HG02973 (cell line): ENCODE measurements at regions not wholly inside any gene's neighbourhood (a gene's known extent, or its start where the extent isn't known, plus 50 kb on each side); places are given as distances from the start of the nearest gene placed in this dataset.

Source experiments
- ATAC-seq: cut with Tn5 transposase; IDR thresholded peaks from one replicate; pipeline ENCODE4 v1.9.1; 2021; ENCODE audit warnings: moderate library complexity; ENCODE audit not compliant: unreplicated experiment

DNA sequence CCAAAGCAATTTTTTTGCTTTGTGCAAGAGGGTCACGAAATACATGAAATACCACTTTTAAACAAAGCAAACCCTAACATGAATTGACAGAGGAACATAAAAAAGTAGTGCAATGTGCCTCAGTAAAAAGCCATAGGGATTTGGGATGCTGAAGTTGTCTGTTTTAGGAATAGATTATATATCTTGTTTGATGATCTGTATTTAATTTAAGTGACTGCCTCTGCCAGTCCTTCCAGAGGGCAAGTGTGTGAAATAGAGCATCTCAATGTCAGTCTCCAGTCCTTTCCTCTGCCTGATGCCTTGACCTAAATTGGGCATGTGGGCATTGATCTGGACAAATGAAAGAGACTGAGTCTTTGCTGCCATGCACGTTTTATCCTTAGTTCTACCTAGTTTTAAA lies 222.8 kb downstream of the PTPRC start:
- ATAC-seq = no peak

DNA sequence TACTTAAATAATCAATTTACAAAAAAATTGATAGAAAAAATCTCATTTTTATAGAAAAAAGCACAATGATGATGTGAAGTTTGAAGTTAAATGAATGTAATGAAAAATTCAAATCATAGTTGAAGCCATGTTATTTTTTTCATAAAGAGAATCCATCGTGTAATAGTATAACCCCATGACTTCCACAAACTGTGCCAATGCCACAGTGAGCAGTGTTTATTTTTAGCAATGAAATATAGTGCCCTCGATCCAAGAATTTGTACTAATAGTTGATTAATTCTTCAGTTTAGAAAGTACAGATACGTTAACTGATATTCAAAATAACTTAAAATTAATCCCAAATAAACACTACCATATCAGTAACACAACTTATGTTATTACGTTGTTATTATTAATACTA lies 225.9 kb downstream of the PTPRC start:
- no peak for ATAC-seq

DNA sequence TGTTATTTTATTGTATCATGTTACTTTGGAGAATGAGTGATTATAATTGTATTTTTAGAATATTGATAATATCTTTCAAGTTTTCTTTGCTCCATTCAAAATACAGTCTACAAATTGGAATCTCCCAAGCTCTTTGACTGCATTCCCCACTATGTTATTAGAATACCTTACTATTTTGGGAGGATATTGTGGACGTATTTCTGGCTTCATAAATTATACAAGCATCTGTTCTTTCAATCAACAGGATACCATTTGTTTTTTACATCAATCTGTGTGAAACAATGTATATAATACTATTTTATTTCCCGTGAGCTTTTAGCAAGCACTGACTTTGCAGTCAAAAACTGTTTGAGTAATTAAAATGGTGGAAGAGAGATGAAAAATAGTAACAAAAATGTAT lies 226.5 kb downstream of the PTPRC start:
- no peak for ATAC-seq

DNA sequence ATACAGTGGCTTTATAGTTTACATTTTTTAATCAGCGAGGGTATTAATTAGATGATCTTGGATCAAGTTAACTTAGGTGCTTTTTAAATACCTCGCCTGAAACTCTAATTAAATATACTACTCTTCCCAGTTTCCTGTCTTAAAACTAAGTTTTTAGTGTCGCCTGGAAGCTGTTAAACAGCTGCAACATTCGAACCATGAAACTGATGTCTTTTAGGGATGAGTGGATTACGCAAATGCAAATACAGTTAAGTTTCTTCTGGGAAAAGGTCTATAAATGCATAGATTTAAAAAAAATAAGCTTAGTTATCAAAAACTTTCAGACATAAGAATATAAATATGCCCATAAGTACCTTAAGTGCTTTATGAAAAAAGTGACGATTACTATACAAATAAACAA lies 228.3 kb downstream of the PTPRC start:
- no peak for ATAC-seq

DNA sequence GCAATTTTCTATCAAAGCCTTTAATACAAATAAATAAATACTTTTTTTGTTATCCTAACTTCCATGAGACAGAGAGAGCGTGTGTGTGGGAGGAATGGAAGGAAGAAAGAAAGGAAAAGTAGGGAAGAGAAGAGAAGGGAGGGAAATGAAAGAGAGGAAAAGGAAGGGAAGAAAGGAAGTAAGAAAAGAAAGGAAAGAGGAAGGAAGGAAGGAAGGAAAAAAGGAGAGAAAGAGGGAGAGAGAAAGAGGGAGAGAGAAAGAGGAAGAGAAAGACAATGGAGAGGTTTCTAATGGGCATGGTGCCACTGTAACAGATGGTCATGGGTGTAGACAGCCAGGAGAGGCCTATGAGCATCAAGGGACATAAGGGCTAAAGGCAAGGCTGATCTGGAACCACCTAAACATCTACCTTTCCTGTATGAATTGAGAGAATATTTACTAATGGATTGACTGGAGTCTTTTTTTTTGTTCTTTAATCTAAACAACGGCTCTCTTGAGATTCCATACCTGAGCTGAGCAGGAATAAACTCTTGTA lies 234.9 kb downstream of the PTPRC start:
- no peak for ATAC-seq

DNA sequence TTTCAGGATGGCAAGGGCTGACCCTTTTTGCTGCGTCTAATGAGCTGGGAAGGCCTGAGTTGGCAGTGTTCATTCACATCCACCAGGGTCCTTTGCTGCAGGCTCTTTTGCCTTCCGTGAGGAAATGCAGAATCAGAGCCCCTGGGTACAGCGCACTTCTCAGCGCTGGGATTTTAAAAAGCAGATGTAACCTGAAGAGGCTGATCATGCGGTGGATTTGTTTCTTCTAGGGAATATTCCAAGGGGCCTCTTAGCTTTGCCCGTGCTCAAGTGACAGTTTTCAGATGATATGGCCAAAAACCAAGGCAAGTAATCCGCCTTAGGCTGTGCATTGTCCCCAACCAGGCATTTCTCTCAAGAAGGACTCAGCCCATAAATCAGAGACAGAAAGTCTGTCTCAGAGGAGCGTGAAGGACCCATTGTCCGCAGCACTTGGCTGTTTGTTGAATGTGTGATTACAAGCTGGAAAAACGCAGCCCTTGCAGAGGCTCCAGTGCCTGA lies 237.6 kb downstream of the PTPRC start:
- ATAC-seq = no peak

DNA sequence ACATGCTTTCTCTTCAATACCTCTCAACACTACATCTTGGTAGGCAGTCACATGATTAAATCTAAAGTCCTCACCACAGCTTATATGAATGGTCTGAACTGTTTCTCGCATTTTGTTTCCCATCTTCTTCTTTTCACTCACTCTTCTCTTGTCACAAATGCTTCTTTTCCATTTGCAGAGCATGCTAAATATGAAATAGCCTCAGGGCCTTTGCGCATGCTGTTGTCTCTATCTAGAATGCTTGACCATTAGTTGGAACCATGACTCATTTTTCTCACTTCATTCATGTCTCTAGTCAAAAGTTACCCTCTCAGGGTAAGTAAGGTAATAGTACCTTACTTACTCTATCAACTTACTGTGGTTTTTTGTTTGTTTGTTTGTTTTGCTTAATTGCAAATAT lies 239.7 kb downstream of the PTPRC start:
- ATAC-seq = no peak

DNA sequence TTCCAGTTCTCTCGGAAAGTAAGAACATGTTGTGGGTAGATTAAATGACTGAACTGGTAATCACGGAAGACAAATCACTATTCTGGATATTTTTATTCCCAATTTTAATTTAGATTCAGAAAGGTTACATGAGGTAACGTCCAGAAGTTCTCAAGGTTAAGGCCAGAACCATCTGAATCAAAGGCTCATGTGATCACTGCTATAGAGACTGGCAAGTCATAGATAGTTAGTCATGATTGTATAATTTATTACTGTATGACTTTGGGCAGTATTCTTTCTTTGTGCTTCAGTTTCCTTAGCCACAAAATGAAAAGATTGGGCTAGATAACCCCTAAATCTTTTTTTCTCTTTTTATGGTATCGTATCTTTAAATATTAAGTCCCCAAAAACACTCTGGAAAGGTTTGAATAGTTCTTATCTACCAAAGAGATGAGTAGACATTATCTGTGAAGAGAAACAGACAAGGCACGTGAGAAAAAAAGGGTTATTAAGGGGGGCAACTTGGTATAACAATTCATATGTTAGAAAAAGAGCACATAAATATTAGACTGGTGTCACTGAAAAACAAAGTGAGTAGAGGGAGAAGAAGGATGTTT lies 241.0 kb downstream of the PTPRC start:
- no peak for ATAC-seq

DNA sequence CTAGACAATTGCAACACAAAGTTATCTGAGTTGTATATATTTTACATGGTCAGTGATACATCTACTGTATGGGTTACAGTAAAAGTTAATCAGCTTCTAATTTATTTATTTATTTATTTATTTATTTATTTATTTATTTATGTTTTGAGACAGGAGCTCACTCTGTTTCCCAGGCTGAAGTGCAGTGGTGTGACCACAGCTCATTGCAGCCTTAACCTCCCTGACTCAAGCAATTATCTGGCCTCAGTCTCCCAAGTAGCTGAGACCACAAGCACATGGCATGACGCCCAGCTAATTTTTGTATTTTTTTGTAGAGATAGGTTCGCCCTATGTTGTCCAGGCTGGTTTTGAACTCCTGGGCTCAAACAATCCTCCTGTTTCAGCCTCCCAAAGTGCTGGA lies 241.6 kb downstream of the PTPRC start:
- no peak for ATAC-seq

DNA sequence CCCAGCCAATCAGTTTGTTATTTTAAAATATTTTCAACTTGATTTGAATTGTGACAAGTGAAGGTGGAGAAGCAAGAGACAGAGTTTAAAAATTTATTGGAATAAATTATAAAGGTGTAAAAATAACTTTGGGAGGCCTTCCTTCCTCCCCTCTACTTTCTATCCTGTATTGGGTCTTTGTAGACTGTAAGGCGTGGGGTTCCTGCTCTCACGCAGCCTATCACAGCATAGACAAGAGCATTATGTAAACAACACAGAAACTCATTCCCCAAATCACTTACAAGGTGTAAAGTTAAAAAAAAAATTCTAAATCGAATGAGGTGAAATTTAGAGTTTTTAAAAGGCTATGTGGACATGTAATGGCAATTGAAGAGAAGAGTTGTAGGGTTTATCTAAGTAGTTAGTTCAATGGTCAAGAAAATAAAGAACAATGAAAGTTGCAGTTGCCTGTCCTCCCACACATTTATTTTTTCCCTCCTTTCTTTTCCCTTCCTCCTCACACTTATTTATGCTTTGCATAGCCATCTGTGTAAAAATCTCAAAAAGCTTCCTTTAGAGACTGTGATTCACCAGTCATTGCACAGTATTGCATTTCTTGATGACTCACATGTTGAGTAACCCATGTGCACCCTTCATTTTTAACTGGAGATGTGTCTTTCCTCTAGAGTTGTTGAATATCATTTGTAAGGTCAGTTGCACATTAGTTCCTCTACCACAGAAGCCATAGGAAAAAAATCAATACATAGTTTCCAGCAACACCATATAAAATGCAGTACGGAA lies 242.2 kb downstream of the PTPRC start:
- no peak for ATAC-seq

DNA sequence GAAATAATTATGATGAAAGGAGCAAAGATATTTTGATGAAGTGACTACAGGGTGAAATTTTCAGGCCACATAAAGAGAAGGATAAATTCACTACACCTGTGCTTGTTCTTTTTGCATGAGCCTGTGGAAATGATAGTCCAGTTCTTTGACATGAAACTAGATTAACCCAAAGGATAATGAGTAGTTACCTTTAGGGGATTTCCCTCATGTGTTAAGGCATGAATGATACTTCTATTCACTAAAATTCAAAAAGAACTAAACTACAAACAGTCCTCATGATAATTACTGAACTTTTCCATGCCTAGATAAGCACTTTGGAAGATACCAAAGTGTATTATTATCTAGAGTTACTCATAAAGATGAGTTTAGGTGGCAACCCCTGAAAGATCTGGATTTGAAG lies 244.3 kb downstream of the PTPRC start:
- ATAC-seq = no peak

DNA sequence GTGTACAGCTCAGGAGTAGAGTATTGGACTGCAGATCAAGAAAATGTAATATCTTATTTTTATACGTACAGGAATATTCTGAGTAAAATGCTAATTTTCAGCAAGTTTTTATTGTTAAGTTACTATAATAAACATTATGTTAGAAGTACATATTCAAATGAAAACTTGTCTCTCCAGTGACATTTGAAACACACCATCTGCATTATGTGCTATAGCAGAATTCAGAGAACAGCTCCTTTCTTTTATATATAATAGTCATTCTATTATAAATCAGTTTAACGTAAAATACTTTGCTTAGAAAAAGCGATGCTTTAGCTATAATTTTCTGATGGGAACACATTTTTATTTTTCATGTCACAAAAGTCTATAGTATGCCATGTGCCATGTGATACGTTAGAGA lies 249.0 kb downstream of the PTPRC start:
- ATAC-seq = no peak

DNA sequence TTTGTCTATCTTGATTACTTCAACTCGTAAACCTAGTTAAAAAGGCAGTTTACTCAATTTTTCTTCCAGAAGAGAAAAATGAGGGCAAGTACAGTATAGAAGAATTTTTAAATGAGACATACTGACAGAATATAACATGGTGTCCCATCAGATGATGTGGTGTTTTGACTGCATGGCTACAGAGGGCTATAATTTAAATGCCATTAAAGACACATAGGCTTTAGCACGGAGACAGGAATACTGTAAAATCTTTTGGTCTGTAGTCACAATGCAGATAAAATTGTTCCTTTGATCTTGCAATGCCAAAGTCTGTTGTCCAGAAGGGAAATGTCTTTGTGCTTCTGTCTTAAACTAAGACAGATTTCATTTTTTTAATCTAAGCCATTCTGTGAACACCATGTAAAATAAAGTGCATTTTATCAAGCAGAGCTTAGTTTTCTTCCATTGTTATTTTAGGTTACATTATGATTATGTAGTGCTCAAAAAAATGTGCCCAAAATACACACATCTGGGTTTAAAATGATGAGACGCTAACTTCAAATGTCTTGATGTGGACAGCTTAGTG lies 249.6 kb downstream of the PTPRC start:
- ATAC-seq = no peak

DNA sequence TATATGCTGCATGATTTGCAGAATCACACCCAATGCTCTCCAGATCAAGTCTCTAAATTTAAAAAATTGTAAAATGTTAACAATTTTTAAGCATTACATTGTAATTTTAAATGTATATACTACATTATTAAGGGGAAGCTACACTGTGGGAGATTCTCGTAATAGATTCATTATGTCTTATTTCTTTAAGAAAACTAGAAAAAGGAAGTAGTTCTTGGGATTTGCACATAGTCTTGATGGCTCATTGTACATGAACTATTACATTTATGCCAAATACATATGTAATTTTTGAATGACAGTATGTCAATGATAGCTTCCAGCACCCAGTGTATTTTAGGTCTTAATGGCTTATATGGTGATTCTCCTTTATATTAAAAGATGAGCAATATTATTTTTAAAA lies 250.3 kb downstream of the PTPRC start:
- no peak for ATAC-seq

DNA sequence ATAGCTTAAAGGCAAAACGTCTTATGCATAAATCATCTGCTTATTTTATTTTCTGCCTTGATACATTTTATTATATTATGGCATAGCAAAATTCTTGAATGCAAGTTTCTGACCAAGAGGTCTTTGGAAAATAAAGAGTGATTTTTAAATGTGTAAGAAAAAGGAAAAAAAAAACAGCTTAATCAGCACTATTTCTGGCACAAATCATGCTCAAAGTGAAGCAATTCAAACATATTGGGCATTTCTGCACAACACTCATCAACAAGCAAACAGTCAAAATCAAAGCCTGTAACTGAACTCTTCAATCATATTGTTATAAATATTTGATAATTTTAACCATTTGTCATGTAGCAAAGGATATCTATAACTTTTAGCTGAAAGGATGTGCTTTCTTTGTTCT lies 250.9 kb downstream of the PTPRC start:
- no peak for ATAC-seq

DNA sequence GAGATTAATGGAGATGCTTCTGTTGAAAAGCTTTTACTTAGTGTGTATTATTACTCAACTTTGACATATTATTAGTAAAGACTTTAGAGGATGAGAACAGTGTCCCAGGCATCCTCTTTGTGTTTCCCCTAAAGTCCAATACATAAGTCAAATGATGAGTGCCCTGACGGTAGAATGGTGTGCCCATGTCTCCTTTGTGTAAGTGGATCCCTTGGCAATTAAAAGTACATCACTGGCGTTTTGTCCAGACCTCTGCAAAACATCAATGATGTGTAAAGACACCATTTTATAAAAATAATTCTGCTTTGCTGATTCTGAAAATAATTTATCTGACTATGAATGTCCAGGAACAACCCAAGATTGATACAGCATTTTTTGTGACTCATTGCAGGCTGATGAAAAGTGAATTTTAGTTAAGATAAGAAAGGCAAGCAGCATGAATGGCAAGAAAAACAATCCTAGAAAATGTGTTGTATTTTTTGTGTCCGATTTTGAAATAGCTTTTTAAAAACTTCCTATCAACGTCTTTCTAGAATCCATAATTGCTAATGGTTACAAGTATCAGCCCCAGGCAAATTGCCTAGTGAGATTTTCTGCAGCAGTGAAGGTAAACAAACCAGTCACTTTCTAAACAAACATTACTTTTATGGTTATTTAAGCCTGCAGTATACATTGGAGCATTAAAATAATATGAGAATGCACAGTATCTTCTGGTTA lies 251.5 kb downstream of the PTPRC start:
- no peak for ATAC-seq

DNA sequence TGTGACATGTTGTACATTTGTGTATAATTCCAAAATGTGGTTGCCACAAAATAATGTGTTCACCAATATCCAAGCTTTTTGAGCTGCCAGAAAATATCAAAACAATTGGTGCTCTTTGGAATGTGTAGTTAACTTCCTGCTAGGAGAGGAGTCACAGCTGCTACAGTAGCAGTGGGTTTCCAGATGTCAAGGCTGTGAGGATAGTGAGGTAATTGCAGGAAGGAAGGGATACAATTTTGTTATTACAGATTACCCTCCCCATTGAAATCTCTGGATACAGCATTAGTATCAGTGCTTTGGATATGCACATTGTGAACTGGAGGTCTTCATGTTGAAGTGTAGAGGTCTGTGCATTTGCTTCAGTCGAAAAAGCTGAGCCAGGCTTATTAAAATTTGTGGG lies 253.2 kb downstream of the PTPRC start:
- ATAC-seq = no peak

DNA sequence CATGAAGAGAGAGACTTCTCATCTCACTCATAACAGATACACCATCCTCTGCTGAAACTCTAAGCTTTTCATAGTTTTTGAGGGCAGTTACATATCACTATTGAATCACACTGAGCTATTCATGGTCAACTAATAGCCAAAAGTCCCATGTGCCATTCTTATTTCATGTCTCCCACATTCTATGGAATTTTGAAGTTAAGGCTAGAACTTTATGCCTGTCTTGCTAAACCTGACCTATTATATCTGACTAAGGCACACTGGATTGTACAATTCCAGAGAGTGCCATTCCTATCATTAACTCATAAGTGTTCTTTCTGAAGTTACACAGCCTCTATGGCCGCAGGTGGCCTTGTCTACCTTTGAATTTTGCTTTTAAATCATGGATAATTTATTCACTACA lies 254.3 kb downstream of the PTPRC start:
- no peak for ATAC-seq

DNA sequence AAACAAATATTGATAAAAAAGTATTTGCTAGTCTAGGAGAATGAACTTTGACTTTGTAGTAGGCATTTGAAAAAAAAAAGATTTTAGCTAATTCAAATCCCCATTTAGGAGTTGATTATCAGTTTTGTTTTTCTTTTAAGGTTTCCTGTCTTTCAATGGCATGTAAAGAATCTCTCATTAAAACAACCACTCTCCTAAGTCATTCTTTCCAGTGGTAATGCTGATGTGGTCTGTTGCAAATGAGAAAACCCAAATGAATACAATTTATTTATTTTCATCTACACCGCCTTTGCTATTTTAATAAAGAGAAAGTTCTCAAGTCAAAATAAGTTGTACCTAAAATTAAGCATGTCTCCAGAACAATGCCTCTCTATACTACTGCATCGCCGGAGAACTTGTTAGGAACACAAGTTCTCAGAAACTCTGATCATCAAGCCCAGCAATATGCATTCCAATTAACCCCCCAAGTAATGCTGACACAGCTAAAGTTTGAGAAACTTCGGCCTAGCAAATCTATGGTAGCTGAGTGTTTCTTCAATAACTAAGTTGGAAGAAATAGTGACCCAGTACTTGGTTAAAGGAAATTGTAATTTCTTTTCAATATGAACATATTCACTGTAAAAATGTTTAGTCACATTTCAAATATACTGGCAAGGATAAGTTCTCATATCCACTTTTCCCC lies 255.1 kb downstream of the PTPRC start:
- ATAC-seq = no peak

DNA sequence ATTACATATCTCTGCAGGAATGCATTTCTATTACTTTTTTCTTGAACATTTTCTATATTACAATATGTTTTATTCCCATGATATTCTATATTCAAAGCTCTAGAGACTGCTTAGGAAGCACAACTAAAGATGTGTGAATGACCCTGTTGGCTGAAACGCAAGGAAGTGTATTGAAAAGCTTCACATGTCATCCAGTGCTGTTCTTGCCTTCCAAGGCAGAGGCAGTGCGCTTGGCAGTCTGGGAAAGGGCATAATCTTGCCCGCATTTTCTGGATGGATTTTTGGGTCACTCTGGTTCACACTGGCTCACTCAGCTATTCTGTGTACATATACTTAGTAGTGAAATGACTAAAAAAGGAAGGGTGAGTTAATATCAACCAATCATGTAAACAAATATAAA lies 262.4 kb downstream of the PTPRC start:
- ATAC-seq = no peak

DNA sequence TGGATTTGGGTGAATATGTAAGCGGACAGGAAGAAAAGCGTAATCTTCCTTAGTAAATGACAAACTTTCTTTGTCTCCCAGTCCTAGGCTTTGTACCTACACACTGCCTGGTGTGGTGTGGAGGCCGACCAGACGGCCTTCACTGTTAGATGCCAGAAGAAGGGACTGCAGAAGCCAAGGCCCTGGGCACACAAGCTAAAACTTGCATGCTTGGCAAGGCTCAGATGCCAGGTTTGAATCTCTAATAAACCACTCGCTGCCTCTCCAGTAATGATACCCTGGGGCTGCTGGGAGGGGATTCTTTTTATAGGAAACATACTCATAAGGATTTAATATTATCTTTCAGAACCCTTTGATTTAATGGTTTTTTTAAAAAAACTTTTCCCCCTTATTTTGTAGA lies 263.8 kb downstream of the PTPRC start:
- no peak for ATAC-seq
